GM18873 (cell line): ENCODE measurements at regions not wholly inside any gene's neighbourhood (a gene's known extent, or its start where the extent isn't known, plus 50 kb on each side); places are given as distances from the start of the nearest gene placed in this dataset.
"Not testable (repeated sequence)": the region's sequence is repeated elsewhere in the genome, so short reads cannot be mapped to it uniquely, and the experiment has no call there.

Experiments used
- ATAC-seq: cut with Tn5 transposase; IDR thresholded peaks from one replicate; pipeline ENCODE4 v1.9.1; 2021; ENCODE audit warnings: mild to moderate bottlenecking, moderate library complexity, moderate number of reproducible peaks; ENCODE audit not compliant: unreplicated experiment, low FRiP score

- ATAC-seq: no peak
These were observed 323.0 kb downstream of the FLRT2 start for GRCh38 chr14:85852906-85853305.

- not testable (repeated sequence) for ATAC-seq
These were observed 322.2 kb downstream of the FLRT2 start for GRCh38 chr14:85852123-85852522.

- not testable (repeated sequence) for ATAC-seq
These were observed 300.6 kb downstream of the FLRT2 start for GRCh38 chr14:85830549-85830948.

- not testable (repeated sequence) for ATAC-seq
These were observed 299.7 kb downstream of the FLRT2 start for GRCh38 chr14:85829601-85830000.

GRCh38 chr14:85824526-85824925 is 294.6 kb downstream of the FLRT2 start:
- no peak for ATAC-seq

- ATAC-seq: no peak
These were observed 292.3 kb downstream of the FLRT2 start for GRCh38 chr14:85822236-85822635.

GRCh38 chr14:85817430-85817829 is 287.5 kb downstream of the FLRT2 start:
- no peak for ATAC-seq

GRCh38 chr14:85813040-85813439 is 283.1 kb downstream of the FLRT2 start:
- ATAC-seq: no peak

GRCh38 chr14:85811340-85811739 is 281.4 kb downstream of the FLRT2 start:
- no peak for ATAC-seq

- ATAC-seq: no peak
These were observed 269.7 kb downstream of the FLRT2 start for GRCh38 chr14:85799668-85800067.

- no peak for ATAC-seq
These were observed 268.9 kb downstream of the FLRT2 start for GRCh38 chr14:85798856-85799255.

- ATAC-seq: no peak
These were observed 263.6 kb downstream of the FLRT2 start for GRCh38 chr14:85793533-85793932.

GRCh38 chr14:85789506-85789905 is 259.6 kb downstream of the FLRT2 start:
- ATAC-seq: no peak

- ATAC-seq: no peak
These were observed 258.7 kb downstream of the FLRT2 start for GRCh38 chr14:85788470-85789233.

GRCh38 chr14:85766295-85766694 is 236.4 kb downstream of the FLRT2 start:
- no peak for ATAC-seq

GRCh38 chr14:85764822-85765221 is 234.9 kb downstream of the FLRT2 start:
- no peak for ATAC-seq

GRCh38 chr14:85762526-85762925 is 232.6 kb downstream of the FLRT2 start:
- no peak for ATAC-seq

- no peak for ATAC-seq
These were observed 222.2 kb downstream of the FLRT2 start for GRCh38 chr14:85752175-85752574.

GRCh38 chr14:85744573-85744972 is 214.6 kb downstream of the FLRT2 start:
- no peak for ATAC-seq

- ATAC-seq: no peak
These were observed 202.1 kb downstream of the FLRT2 start for GRCh38 chr14:85732031-85732430.

GRCh38 chr14:85731186-85731585 is 201.2 kb downstream of the FLRT2 start:
- ATAC-seq: no peak

GRCh38 chr14:85728476-85729065 is 198.6 kb downstream of the FLRT2 start:
- ATAC-seq: no peak
